ENCODE measurements at regions not wholly inside any gene's neighbourhood (a gene's known extent, or its start where the extent isn't known, plus 50 kb on each side); places are given as distances from the start of the nearest gene placed in this dataset.

GRCh38 chrX:106436691-106437090 lies 175.1 kb upstream of the RADX start:
- TF ChIP-seq, protein P1, sequence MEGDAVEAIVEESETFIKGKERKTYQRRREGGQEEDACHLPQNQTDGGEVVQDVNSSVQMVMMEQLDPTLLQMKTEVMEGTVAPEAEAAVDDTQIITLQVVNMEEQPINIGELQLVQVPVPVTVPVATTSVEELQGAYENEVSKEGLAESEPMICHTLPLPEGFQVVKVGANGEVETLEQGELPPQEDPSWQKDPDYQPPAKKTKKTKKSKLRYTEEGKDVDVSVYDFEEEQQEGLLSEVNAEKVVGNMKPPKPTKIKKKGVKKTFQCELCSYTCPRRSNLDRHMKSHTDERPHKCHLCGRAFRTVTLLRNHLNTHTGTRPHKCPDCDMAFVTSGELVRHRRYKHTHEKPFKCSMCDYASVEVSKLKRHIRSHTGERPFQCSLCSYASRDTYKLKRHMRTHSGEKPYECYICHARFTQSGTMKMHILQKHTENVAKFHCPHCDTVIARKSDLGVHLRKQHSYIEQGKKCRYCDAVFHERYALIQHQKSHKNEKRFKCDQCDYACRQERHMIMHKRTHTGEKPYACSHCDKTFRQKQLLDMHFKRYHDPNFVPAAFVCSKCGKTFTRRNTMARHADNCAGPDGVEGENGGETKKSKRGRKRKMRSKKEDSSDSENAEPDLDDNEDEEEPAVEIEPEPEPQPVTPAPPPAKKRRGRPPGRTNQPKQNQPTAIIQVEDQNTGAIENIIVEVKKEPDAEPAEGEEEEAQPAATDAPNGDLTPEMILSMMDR (IDR thresholded peaks at IDR 0.05), result no peak
- no peak for DNase-seq (ENCODE audit: low spot score)
- Histone ChIP-seq H3K36me3 (no peaks in the 10 kb centered on the region), H3K27me3 (no peaks in the 10 kb centered on the region), H3K9me3 (no peaks in the 10 kb centered on the region), H3K4me1 (no peaks in the 10 kb centered on the region), H3K27ac (no peak overlapping the region), H3K4me3 (no peak overlapping the region)

DNA sequence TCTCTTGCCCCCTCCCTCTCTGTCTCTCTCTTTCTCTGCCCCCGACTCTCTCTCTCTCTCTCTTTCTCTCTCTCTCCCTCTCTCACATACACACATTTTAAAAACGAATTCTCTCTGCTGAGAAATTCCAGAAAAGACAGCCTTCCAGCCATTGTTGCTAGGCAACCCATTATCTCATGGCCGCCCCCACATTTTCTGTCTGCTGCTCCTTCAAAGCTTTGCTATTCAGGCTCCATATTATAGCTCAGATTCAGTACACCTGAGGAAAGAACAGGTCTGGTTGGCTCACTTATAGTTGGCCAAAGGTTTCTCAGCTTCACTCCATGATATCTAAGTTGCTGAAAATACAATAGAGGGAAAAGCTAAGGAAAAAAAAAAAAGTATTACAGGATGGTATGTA lies 174.4 kb upstream of the RADX start:
- Histone ChIP-seq H3K27me3 (no peaks in the 10 kb centered on the region), H3K36me3 (no peaks in the 10 kb centered on the region), H3K9me3 (no peaks in the 10 kb centered on the region), H3K4me1 (no peaks in the 10 kb centered on the region), H3K4me3 (no peak overlapping the region), H3K27ac (no peak overlapping the region)
- TF ChIP-seq, protein P1 (IDR thresholded peaks at IDR 0.05), result no peak
- DNase-seq (ENCODE audit: low spot score), result no peak

- no peak overlapping the region for H3K4me3 ChIP-seq
- TF ChIP-seq, protein P1 (IDR thresholded peaks at IDR 0.05), result no peak
- no peak for DNase-seq (ENCODE audit: low spot score)
- H3K36me3 ChIP-seq, result no peaks in the 10 kb centered on the region
- no peaks in the 10 kb centered on the region for H3K4me1 ChIP-seq
- no peak overlapping the region for H3K27ac ChIP-seq
- no peaks in the 10 kb centered on the region for H3K27me3 ChIP-seq
- H3K9me3 ChIP-seq, result no peaks in the 10 kb centered on the region
Observed at GRCh38 chrX:106450405-106450804, 161.4 kb upstream of the RADX start.

DNA sequence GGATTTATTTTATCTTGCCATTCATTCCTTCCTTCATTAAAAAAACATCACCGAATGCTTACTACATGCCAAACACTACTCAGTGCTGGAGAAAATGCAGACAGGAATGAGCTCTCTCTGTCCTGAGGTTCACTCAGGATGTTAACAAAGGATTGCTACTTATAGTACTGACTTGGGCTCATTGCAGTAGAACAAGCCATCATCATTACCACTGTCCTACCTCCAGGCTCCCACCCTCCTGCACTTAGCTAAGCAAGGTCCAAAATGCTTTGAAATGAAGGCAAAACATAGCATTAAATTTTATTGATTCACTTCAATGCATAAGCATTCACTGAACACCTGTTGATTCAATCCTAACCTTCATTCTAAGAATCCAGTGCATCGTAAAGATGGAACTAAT lies 159.8 kb upstream of the RADX start:
- H3K27ac ChIP-seq, result no peak overlapping the region
- no peak overlapping the region for H3K4me3 ChIP-seq
- no peak for DNase-seq (ENCODE audit: low spot score)
- no peaks in the 10 kb centered on the region for H3K4me1 ChIP-seq
- H3K9me3 ChIP-seq, result no peaks in the 10 kb centered on the region
- TF ChIP-seq, protein P1 (IDR thresholded peaks at IDR 0.05), result no peak
- no peaks in the 10 kb centered on the region for H3K36me3 ChIP-seq
- H3K27me3 ChIP-seq, result no peaks in the 10 kb centered on the region

DNA sequence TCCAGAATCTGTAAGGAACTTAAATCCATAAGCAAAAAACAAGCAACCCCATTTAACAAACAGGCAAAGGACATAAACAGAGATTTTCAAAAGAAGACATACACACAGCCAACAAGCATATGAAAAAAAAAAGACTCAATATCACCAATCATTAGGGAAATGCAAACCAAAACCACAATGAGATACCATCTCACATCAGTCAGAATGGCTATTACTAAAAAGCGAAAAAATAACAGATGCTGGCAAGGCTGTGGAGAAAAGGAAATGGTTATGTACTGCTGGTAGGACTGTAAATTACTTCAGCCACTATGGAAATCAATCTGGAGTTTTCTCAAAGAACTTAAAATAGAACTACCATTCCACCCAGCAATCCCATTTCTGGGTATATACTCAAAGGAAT lies 156.8 kb upstream of the RADX start:
- Histone ChIP-seq H3K9me3 (no peaks in the 10 kb centered on the region), H3K4me1 (no peaks in the 10 kb centered on the region), H3K27ac (no peak overlapping the region), H3K36me3 (no peaks in the 10 kb centered on the region), H3K27me3 (peaks cover 0 to 3% of the 10 kb centered on the region in 2 donors), H3K4me3 (no peak overlapping the region)
- TF ChIP-seq, protein P1 (IDR thresholded peaks at IDR 0.05), result no peak
- DNase-seq (ENCODE audit: low spot score), result no peak

DNA sequence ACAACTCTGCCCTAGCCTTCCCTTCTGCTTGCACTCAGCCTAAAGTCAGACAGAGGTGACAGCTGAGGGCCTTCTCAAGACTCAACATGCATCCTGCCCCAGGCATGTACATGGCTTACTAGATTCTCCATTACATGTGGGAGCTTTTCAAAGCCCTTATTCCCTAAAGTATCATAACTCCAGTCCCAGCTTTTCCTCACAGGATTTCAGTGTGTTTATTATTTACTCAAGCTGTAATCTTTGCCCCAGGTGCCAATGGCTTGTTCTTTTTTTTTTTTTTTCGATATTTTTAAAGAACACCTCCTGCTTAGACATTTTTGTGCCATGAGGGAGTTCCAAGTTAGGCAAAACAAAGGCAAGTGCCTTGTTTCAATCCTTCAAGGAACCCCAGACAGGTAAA lies 154.0 kb upstream of the RADX start:
- DNase-seq (ENCODE audit: low spot score), result no peak
- H3K27ac ChIP-seq, result no peak overlapping the region
- H3K36me3 ChIP-seq, result no peaks in the 10 kb centered on the region
- no peaks in the 10 kb centered on the region for H3K4me1 ChIP-seq
- H3K9me3 ChIP-seq, result no peaks in the 10 kb centered on the region
- TF ChIP-seq, protein P1 (IDR thresholded peaks at IDR 0.05), result no peak
- no peak overlapping the region for H3K4me3 ChIP-seq
- H3K27me3 ChIP-seq, result peaks cover 0 to 3% of the 10 kb centered on the region in 2 donors

Data from right atrium auricular region (tissue), 2 donors.